ENCODE measurements at regions not wholly inside any gene's neighbourhood (a gene's known extent, or its start where the extent isn't known, plus 50 kb on each side); places are given as distances from the start of the nearest gene placed in this dataset.
"Not testable (repeated sequence)": the region's sequence is repeated elsewhere in the genome, so short reads cannot be mapped to it uniquely, and the experiment has no call there.

- no peak for TF ChIP-seq CTCF (IDR thresholded peaks at IDR 0.05)
- TF ChIP-seq POLR2A (IDR thresholded peaks at IDR 0.05), result no peak
- no peaks in the 10 kb centered on the region for H3K4me1 ChIP-seq
- H3K9me3 ChIP-seq, result no peaks in the 10 kb centered on the region
- no peaks in the 10 kb centered on the region for H3K36me3 ChIP-seq
- DNase-seq, result no peak
- H3K4me3 ChIP-seq, result no peak overlapping the region
- H3K27me3 ChIP-seq, result no peaks in the 10 kb centered on the region
- intact Hi-C loops (cut with DNase I; ENCODE audit: low total_unique reads), result no loop called here
- no peak overlapping the region for H3K27ac ChIP-seq
Observed at GRCh38 chr11:134724779-134725140, 312.7 kb upstream of the B3GAT1 start.

- no peaks in the 10 kb centered on the region for H3K27me3 ChIP-seq
- H3K4me3 ChIP-seq, result no peak overlapping the region
- H3K36me3 ChIP-seq, result no peaks in the 10 kb centered on the region
- H3K9me3 ChIP-seq, result no peaks in the 10 kb centered on the region
- DNase-seq, result no peak
- no peaks in the 10 kb centered on the region for H3K4me1 ChIP-seq
- no peak overlapping the region for H3K27ac ChIP-seq
- intact Hi-C loops (cut with DNase I; ENCODE audit: low total_unique reads), result no loop called here
- TF ChIP-seq CTCF (IDR thresholded peaks at IDR 0.05) (no peak), POLR2A (IDR thresholded peaks at IDR 0.05) (no peak)
Observed at GRCh38 chr11:134724106-134724778, 312.2 kb upstream of the B3GAT1 start.

- H3K4me1 ChIP-seq; H3K4me3 ChIP-seq; H3K27ac ChIP-seq; DNase-seq; H3K27me3 ChIP-seq; H3K36me3 ChIP-seq; intact Hi-C loops (cut with DNase I; ENCODE audit: low total_unique reads); H3K9me3 ChIP-seq: not testable (repeated sequence)
Observed at GRCh38 chr11:134720691-134721070, 308.6 kb upstream of the B3GAT1 start.

GRCh38 chr11:134719940-134720690 is 308.1 kb upstream of the B3GAT1 start:
- H3K27ac ChIP-seq; H3K9me3 ChIP-seq; intact Hi-C loops (cut with DNase I; ENCODE audit: low total_unique reads); DNase-seq; H3K27me3 ChIP-seq; H3K4me3 ChIP-seq; H3K36me3 ChIP-seq; H3K4me1 ChIP-seq: not testable (repeated sequence)

- H3K27ac ChIP-seq, result no peak overlapping the region
- no peaks in the 10 kb centered on the region for H3K4me1 ChIP-seq
- no peaks in the 10 kb centered on the region for H3K27me3 ChIP-seq
- no peak for TF ChIP-seq CTCF (IDR thresholded peaks at IDR 0.05)
- no peak for TF ChIP-seq POLR2A (IDR thresholded peaks at IDR 0.05)
- no peak overlapping the region for H3K4me3 ChIP-seq
- DNase-seq, result no peak
- no peaks in the 10 kb centered on the region for H3K9me3 ChIP-seq
- no peaks in the 10 kb centered on the region for H3K36me3 ChIP-seq
- intact Hi-C loops (cut with DNase I; ENCODE audit: low total_unique reads), result no loop called here
Observed at GRCh38 chr11:134719397-134719796, 307.4 kb upstream of the B3GAT1 start.

- intact Hi-C loops (cut with DNase I; ENCODE audit: low total_unique reads), result no loop called here
- Histone ChIP-seq H3K27me3 (no peaks in the 10 kb centered on the region), H3K9me3 (no peaks in the 10 kb centered on the region), H3K36me3 (no peaks in the 10 kb centered on the region), H3K27ac (no peak overlapping the region), H3K4me3 (no peak overlapping the region), H3K4me1 (no peaks in the 10 kb centered on the region)
- DNase-seq, result no peak
- TF ChIP-seq POLR2A (IDR thresholded peaks at IDR 0.05) (no peak), CTCF (IDR thresholded peaks at IDR 0.05) (no peak)
Observed at GRCh38 chr11:134716582-134716981, 304.5 kb upstream of the B3GAT1 start.

Measured in uterus (tissue), 3 donors.